ENCODE measurements at regions not wholly inside any gene's neighbourhood (a gene's known extent, or its start where the extent isn't known, plus 50 kb on each side); places are given as distances from the start of the nearest gene placed in this dataset.

GRCh38 chr11:130817330-130817944 lies 98.8 kb downstream of the SNX19 start:
- H4K5ac ChIP-seq (ENCODE audit: insufficient read length, low read depth, low read length): no peak overlapping the region
- H3K4ac ChIP-seq (ENCODE audit: low read depth, low read length): no peak overlapping the region
- no peak overlapping the region for H2BK15ac ChIP-seq (ENCODE audit: low read depth, low read length)
- H3T11ph ChIP-seq (ENCODE audit: low read length): no peak overlapping the region
- no peak overlapping the region for H2AFZ ChIP-seq (ENCODE audit: low read length)
- no peaks in the 10 kb centered on the region; a peak in 1 of 5 replicates for H3K9me3 Mint-ChIP-seq
- no peak overlapping the region for H2BK120ac ChIP-seq (ENCODE audit: low read depth, low read length, poor library complexity, severe bottlenecking)
- H3K27ac Mint-ChIP-seq: no peak overlapping the region
- H2BK20ac ChIP-seq (ENCODE audit: low read depth, low read length, poor library complexity, severe bottlenecking): no peak overlapping the region
- H4K8ac ChIP-seq (replicated peaks; ENCODE audit: insufficient read length, low read depth, low read length): no peak overlapping the region
- H3K18ac ChIP-seq (ENCODE audit: insufficient read length, low read depth, low read length): no peak overlapping the region
- peaks cover 2% of the 10 kb centered on the region; the same call in 1 of the 2 replicates for H3K4me1 ChIP-seq (ENCODE audit: insufficient read depth, low read length)
- no peak overlapping the region for H3K56ac ChIP-seq (ENCODE audit: insufficient read length, low read depth, low read length)
- H2AK5ac ChIP-seq (ENCODE audit: insufficient read length, low read length): no peak overlapping the region
- no peak for TF ChIP-seq CTCF (conservative IDR thresholded peaks at IDR 0.05)
- H2BK5ac ChIP-seq (ENCODE audit: insufficient read length, low read length): no peak overlapping the region
- no peaks in the 10 kb centered on the region for H3K79me2 ChIP-seq (ENCODE audit: insufficient read depth, low read length)
- H3K4me1 Mint-ChIP-seq: peaks cover 10 to 12% of the 10 kb centered on the region in 2 experiments
- H4K91ac ChIP-seq (ENCODE audit: insufficient read length, low read depth, low read length): no peak overlapping the region
- H3K4me3 Mint-ChIP-seq: no peak overlapping the region
- H3K36me3 Mint-ChIP-seq (ENCODE audit: insufficient read depth in 1 of 3, low read depth in 3 of 3): no peaks in the 10 kb centered on the region
- peaks cover 7% of the 10 kb centered on the region for H3K27me3 Mint-ChIP-seq (ENCODE audit: low read depth)
- no peak for DNase-seq
- H3K9ac ChIP-seq (ENCODE audit: extremely low read depth, insufficient read length, low read length): no peak overlapping the region
- no peaks in the 10 kb centered on the region for H3K9me3 ChIP-seq (ENCODE audit: control insufficient read depth, low read depth, low read length)
- H4K20me1 ChIP-seq (ENCODE audit: control insufficient read depth, insufficient read depth, insufficient read length): no peaks in the 10 kb centered on the region
- H3K27me3 ChIP-seq (ENCODE audit: insufficient read depth, low read length): no peaks in the 10 kb centered on the region; the same call in 1 of the 2 replicates
- no peaks in the 10 kb centered on the region for H3K23me2 ChIP-seq (ENCODE audit: insufficient read length, low read depth, low read length, poor library complexity, severe bottlenecking)
- no peak overlapping the region for H3K14ac ChIP-seq (ENCODE audit: insufficient read depth, low read length)
- H3K79me1 ChIP-seq (ENCODE audit: insufficient read depth, low read depth, low read length, poor library complexity, severe bottlenecking): no peaks in the 10 kb centered on the region
- H3K27ac ChIP-seq (ENCODE audit: insufficient read length, low read depth, low read length): no peak overlapping the region
- H3K4me2 ChIP-seq (ENCODE audit: insufficient read depth, insufficient read length, low read length): no peak overlapping the region
- H3K23ac ChIP-seq (ENCODE audit: insufficient read length, low read depth, low read length): no peak overlapping the region
- H2BK12ac ChIP-seq (ENCODE audit: insufficient read length, low read depth, low read length): no peak overlapping the region

All from H9 (cell line).